Mucosa of stomach (tissue), 1 donor: ENCODE measurements at regions not wholly inside any gene's neighbourhood (a gene's known extent, or its start where the extent isn't known, plus 50 kb on each side); places are given as distances from the start of the nearest gene placed in this dataset.
"Not testable (repeated sequence)": the region's sequence is repeated elsewhere in the genome, so short reads cannot be mapped to it uniquely, and the experiment has no call there.

Source experiments
- H3K27me3 ChIP-seq: one replicate; pipeline ENCODE4 v1.7.0; 2013; ENCODE audit warnings: mild to moderate bottlenecking, low read length; ENCODE audit not compliant: control insufficient read depth, insufficient read depth
- H3K36me3 ChIP-seq: one replicate; pipeline ENCODE4 v1.7.0; 2013; ENCODE audit warnings: low read length; ENCODE audit not compliant: control insufficient read depth, insufficient read depth
- H3K4me1 ChIP-seq: one replicate; pipeline ENCODE4 v1.7.0; 2013; ENCODE audit warnings: mild to moderate bottlenecking, low read length; ENCODE audit not compliant: control insufficient read depth, insufficient read depth
- H3K4me3 ChIP-seq: one replicate; pipeline ENCODE4 v1.7.0; 2013; ENCODE audit warnings: low read length
- H3K9ac ChIP-seq: one replicate; pipeline ENCODE4 v1.7.0; 2013; ENCODE audit warnings: mild to moderate bottlenecking, low read length, moderate library complexity
- H3K9me3 ChIP-seq: one replicate; pipeline ENCODE4 v1.7.0; 2013; ENCODE audit warnings: mild to moderate bottlenecking, low read length, moderate library complexity; ENCODE audit not compliant: control insufficient read depth
- donor health status: Pancreatic carcinoma.

DNA sequence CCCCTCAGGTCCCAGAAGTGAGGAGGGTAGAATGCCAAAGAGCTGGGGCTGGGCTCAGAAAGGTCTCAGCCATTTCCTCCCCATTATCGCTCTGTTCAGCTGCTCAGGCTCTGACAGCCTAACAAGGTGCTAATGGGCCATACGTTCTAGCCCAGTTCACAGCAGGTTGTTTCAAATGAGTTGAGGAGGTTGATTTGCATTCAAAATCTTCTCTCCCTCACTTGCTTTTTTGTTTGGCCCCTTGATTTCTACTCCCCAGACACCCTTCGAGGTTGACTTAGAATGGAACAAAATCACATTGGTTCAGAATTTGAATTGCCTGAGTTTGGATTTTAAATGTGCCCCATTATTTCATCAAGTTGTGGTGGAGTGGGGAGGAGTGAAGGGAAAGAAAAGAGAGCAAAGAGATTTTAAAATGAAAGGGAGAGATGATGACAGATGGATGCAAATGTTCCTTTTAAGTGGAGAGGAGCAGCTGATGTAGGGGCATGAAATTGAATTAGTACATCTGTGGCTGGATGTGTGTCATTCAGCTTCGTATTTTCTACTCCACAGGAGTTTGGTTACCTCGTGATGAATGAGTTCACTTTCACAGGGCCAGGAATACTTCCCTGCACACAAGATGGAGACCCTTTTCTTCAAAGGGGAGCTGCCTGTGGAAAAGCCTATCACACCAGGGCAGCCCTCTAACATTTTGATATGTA, 425.8 kb upstream of the CAMK1G start:
- no peaks in the 10 kb centered on the region for H3K9me3 ChIP-seq
- H3K4me1 ChIP-seq = no peaks in the 10 kb centered on the region
- H3K27me3 ChIP-seq = no peaks in the 10 kb centered on the region
- H3K36me3 ChIP-seq = no peaks in the 10 kb centered on the region
- no peak overlapping the region for H3K4me3 ChIP-seq
- no peak overlapping the region for H3K9ac ChIP-seq

GRCh38 chr1:209158851-209159250, 424.7 kb upstream of the CAMK1G start:
- Histone ChIP-seq H3K36me3 (no peaks in the 10 kb centered on the region), H3K9ac (no peak overlapping the region), H3K4me3 (no peak overlapping the region)

GRCh38 chr1:209160230-209160629, 423.3 kb upstream of the CAMK1G start:
- Histone ChIP-seq H3K27me3 (no peaks in the 10 kb centered on the region), H3K9me3 (no peaks in the 10 kb centered on the region), H3K4me3 (no peak overlapping the region), H3K9ac (no peak overlapping the region), H3K4me1 (no peaks in the 10 kb centered on the region), H3K36me3 (no peaks in the 10 kb centered on the region)

More at GRCh38 chr1:209158851-209159250, 424.7 kb upstream of the CAMK1G start:
- Histone ChIP-seq H3K4me1 (no peaks in the 10 kb centered on the region), H3K27me3 (no peaks in the 10 kb centered on the region), H3K9me3 (no peaks in the 10 kb centered on the region)

- Histone ChIP-seq H3K9me3 (no peaks in the 10 kb centered on the region), H3K9ac (no peak overlapping the region), H3K36me3 (no peaks in the 10 kb centered on the region), H3K27me3 (no peaks in the 10 kb centered on the region), H3K4me3 (no peak overlapping the region), H3K4me1 (no peaks in the 10 kb centered on the region)
Observed at GRCh38 chr1:209162651-209163050, 420.9 kb upstream of the CAMK1G start.

- H3K4me1 ChIP-seq = no peaks in the 10 kb centered on the region
- no peaks in the 10 kb centered on the region for H3K36me3 ChIP-seq
- no peaks in the 10 kb centered on the region for H3K27me3 ChIP-seq
- H3K9me3 ChIP-seq = no peaks in the 10 kb centered on the region
- no peak overlapping the region for H3K9ac ChIP-seq
- H3K4me3 ChIP-seq = no peak overlapping the region
Observed at GRCh38 chr1:209168204-209168603, 415.3 kb upstream of the CAMK1G start.

DNA sequence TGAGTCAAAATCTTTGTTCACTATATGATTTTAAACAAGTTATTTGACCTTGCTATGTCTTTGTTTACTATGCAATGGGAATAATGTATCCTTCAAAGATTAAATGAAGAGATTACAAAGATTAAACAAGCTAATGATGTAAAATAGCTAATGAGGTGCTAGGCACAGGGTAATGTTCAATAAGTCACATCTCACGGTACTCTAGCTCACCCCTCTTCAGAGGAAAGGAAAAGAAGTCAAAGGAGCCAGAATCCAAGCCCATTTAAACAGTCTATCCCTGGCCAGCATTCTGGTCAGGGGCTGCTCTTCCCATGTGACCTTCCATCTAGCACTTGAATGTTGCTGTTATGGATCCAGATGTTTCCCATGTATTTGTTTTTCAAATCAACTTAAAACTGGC, 412.4 kb upstream of the CAMK1G start:
- no peaks in the 10 kb centered on the region for H3K36me3 ChIP-seq
- no peak overlapping the region for H3K4me3 ChIP-seq
- no peaks in the 10 kb centered on the region for H3K9me3 ChIP-seq
- H3K4me1 ChIP-seq = no peaks in the 10 kb centered on the region
- H3K27me3 ChIP-seq = no peaks in the 10 kb centered on the region
- H3K9ac ChIP-seq = no peak overlapping the region

GRCh38 chr1:209172286-209172685, 411.2 kb upstream of the CAMK1G start:
- Histone ChIP-seq H3K27me3 (no peaks in the 10 kb centered on the region), H3K9ac (no peak overlapping the region), H3K4me1 (no peaks in the 10 kb centered on the region), H3K4me3 (no peak overlapping the region), H3K9me3 (no peaks in the 10 kb centered on the region), H3K36me3 (no peaks in the 10 kb centered on the region)

DNA sequence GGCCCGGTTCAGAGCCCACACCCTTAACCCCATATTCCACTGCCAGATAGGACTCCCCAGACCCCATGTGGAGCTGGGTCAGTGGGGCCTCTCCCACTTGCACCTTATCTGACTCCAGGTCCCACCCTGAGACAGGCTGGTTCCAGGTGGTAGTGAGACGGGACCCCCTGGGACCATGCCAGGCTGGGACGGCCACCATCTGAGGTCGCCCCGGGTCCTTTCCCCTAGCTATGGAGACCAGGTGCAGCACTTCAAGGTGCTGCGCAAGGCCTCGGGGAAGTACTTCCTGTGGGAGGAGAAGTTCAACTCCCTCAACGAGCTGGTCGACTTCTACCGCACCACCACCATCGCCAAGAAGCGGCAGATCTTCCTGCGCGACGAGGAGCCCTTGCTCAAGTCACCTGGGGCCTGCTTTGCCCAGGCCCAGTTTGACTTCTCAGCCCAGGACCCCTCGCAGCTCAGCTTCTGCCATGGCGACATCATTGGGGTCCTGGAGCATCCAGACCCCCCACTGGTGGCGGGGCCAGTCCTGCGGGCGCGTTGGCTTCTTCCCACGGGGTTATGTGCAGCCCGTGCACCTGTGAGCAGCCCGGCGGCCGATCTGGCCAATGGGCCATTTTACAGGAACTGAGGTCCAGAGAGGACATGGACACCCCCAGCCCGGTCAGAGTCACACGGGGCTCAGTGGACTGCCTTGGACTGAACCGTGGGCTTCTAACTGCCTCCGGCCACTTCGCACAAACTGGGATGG, 410.5 kb upstream of the CAMK1G start:
- not testable (repeated sequence) for H3K36me3 ChIP-seq, H3K27me3 ChIP-seq, H3K4me3 ChIP-seq, H3K9ac ChIP-seq, H3K4me1 ChIP-seq, H3K9me3 ChIP-seq

GRCh38 chr1:209173796-209174195, 409.7 kb upstream of the CAMK1G start:
- not testable (repeated sequence) for H3K27me3 ChIP-seq, H3K36me3 ChIP-seq, H3K4me1 ChIP-seq, H3K4me3 ChIP-seq, H3K9ac ChIP-seq, H3K9me3 ChIP-seq

- Histone ChIP-seq H3K9ac (no peak overlapping the region), H3K27me3 (no peaks in the 10 kb centered on the region), H3K9me3 (no peaks in the 10 kb centered on the region), H3K36me3 (no peaks in the 10 kb centered on the region), H3K4me3 (no peak overlapping the region), H3K4me1 (no peaks in the 10 kb centered on the region)
Observed at GRCh38 chr1:209176866-209177430, 406.6 kb upstream of the CAMK1G start.

- Histone ChIP-seq H3K27me3 (no peaks in the 10 kb centered on the region), H3K9me3 (no peaks in the 10 kb centered on the region), H3K9ac (no peak overlapping the region), H3K4me3 (no peak overlapping the region), H3K36me3 (no peaks in the 10 kb centered on the region), H3K4me1 (no peaks in the 10 kb centered on the region)
Observed at GRCh38 chr1:209183195-209183594, 400.3 kb upstream of the CAMK1G start.

GRCh38 chr1:209187589-209187988, 395.9 kb upstream of the CAMK1G start:
- Histone ChIP-seq H3K9me3 (no peaks in the 10 kb centered on the region), H3K9ac (no peak overlapping the region), H3K27me3 (no peaks in the 10 kb centered on the region), H3K4me3 (no peak overlapping the region), H3K36me3 (no peaks in the 10 kb centered on the region), H3K4me1 (no peaks in the 10 kb centered on the region)
